Stimulated activated CD8-positive, alpha-beta memory T cell treated with anti-CD3 and anti-CD28 coated beads, Interleukin-12 subunit alpha, Interleukin-12 subunit beta, amount 100 ng/mL, for 1 hour (primary cell): ENCODE measurements at regions not wholly inside any gene's neighbourhood (a gene's known extent, or its start where the extent isn't known, plus 50 kb on each side); places are given as distances from the start of the nearest gene placed in this dataset.
A peak's percentile ranks its signal among the peaks of the same experiment; 100 is the strongest.

Experiments
- DNase-seq: peaks from one replicate; pipeline ENCODE4 v3.0.0-alpha.2; 2020; ENCODE audit warnings: low read depth

DNA sequence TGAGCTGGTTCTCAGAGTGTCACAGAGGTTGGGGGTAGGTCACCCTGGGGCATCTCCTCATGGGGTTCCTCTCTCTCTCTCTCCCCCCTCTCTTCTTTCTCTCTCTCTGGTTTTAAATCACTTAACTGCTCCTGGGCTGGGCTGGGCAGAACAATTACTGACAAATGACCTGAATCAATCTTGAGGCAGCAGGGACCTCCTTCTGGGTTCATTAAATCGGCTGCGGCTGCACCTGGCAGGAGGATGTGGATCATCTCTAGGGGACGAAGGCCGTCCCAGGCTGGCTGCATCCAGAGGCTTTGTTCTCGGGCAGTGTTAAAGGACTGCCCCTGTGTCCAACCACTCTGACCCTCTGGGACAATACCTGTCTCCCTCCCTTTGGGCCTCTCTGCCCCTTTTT, 143.1 kb downstream of the TLE3 start:
- DNase-seq, result no peak

DNA sequence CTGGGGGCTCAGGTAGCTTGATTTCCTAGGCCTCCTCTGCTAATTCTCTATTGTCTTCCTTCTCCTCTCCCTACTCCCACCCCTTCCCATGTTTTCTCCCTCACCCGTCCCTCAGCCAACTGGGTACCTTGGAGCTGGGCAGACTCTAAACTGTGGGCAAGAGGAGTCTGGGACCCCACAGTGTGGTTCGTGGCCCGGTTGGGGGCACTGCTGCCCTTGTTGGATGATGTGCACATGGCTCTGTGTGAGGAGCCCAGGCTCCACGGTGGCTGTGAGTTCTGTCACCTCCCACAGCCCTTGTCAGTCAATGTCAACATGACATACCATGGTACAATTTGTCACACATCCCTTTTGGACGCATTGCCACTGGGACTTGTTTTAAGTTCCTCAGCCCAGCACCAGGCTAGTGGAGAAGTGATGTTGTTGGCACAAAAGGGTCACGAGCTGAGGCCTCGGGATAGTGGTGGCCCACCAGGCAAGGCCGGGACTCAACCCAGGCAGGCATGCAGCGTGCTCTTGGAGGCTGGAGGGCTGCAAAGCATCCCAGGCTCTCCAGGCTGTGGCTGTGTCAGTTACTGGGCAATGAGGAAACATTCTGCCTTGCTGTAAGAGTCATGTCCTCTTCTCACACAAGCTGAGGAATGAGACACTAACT, 142.3 kb downstream of the TLE3 start:
- DNase-seq, result no peak

DNA sequence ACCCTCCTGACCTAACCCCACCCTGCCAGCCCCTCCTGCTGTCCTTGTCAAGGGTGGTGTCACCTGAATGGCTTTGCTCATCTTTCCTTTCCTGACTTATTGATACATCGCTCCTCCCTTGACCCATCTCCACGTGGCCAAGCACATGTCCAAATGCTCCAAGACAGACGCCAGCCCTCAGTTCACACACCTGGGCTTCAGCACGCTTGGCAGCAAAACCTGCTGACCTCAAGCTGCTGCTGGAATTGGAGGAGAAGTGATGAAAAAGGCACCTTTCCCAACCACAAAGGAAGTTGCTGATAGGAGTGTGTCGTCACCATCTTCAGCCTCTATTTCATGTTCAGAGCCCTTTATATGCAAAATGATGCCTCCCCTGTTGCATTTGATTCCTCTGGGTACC, 141.3 kb downstream of the TLE3 start:
- DNase-seq, result no peak

DNA sequence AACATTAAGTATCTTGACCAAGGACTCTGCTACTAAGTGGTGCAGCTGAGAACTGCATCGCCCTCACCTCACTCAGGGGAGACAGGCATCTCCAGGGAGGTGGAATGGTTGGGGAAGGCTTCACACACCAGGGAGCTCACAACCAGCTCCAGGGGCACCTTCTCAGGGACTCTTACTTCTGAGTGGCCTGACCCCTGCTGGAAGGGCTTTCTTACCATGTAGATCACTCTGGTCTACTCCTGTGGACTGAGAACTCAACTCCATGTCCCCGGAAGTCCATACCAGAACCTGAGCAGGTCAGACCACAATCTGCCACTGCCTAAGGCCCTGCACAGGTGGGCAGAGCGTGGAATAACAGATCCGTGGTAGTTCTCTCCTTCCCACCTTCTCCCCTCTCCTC, 140.5 kb downstream of the TLE3 start:
- DNase-seq, result no peak

DNA sequence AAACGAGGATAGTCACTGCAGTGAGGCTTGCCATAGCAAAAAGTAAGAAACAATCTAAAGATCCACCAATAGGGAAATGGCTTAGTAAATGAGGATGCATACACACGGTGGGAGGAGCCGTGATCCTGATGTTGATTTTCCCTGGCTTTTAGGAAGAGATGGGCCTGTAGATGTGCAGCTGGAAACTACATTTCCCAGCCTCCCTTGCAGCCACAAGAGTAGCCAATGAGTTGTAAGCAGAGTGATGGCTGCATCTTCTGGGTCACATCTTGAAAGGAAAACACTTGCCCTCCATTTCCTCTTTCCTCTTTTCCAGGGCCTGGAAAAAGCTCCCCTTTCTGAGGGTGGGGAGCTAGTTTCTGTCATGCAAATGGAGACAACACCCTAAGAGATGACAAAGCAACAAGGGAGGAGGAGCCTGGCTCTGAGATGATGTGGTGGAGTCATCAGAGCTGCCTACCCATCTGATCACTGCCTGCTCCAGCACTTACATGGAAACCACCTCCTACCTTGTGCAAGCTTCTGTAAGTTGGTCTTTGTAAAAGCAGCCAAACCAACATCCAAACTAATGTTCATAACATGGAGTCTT, 139.1 kb downstream of the TLE3 start:
- DNase-seq, result no peak

DNA sequence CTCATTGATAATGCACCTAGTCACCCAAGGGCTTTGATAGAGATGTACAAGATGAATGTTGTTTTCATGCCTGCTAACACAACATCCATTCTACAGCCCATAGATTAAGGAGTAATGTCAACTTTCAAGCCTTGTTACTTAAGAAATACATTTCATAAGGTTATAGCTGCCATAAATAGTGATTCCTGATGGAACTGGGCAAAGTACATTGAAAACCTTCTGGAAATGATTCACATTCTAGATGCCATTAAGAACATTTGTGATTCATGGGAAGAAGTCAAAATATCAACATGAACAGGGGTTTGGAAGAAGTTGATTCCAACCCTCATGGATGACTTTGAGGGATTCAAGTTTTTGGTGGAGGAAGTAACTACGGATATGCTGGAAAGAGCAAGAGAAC, 135.2 kb downstream of the TLE3 start:
- DNase-seq, result no peak

DNA sequence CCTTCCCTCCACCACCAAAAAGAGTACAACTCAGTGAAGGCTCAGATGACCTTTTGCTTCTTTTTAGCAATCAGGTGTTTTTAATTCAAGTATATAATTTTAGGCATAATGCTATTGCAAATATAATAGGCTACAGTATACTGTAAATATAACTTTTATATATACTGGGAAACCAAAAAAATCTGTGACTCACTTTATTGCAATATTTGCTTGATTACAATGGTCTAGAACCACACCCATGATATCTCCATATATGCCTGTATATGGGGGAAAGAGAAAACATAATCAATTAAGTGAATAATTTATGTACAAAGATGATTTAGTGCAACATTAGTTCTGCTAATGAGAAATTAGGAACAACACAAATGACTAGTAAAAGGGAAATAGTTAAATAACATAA, 134.3 kb downstream of the TLE3 start:
- DNase-seq, result no peak

DNA sequence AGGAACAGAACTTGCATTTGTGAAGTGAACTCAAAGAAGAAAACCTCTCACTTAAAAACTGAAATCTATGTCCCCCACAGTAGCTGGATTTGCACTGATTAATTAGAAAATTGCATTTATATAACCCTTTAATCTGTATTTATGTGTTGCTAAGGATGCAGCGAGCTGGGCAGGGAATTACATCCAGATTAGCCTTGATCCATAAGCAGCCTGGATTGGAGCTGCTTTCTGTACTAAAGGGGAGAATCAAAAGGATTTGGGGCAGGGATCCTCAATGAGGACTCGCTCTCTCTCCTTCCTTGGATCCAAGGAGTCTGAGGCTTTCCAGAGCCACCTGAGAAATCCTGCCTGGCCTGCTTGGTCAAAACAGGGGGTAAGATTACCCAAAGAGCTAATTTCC, 125.9 kb downstream of the TLE3 start:
- no peak for DNase-seq

DNA sequence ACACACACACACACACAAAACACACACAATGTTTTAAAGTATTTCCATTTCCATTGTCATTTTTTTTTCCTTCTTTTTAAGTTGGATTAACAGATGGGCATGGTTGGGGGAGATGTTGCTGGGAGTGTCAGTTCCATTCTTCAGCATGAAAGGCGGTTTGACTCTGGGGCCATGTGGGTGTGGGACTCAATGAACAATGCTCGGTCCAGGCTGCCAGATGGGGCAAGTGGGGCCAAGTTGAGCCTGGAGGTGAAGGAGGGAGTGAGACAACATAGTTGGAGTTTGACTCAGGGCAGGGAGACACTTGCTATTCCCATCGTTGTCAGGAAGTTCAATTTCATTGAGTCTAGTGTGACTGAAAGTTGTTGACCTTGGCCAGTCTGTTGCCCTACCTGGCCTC, 125.3 kb downstream of the TLE3 start:
- DNase-seq, result no peak

DNA sequence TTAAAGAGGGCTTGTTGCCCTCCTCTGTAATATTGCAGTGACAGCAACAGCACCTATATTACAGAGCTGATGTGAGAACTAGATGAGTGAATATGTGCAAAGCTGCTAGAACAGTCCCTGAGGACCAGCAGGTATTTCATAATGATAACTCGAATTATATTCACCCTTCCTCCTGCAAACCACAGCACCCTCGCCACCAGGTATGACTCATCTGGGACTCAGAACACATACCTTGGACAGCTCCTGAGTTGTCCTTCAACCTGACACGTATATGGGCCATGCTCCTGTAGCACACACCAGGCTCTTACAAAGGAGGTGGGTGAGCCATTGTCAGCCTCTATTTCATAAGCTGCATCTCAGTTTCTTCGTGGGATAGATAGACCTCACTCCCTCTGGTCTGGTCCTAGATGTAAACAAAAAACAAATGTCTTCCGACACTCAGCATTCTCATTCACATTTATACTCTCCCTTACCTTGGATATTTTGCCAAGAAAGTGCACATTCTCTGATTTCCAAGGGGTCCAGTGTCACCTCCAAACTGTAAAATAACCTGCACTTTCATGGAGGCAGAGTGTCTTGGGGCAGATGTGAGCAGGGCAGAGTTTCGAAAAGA, 124.5 kb downstream of the TLE3 start:
- DNase-seq, result no peak

DNA sequence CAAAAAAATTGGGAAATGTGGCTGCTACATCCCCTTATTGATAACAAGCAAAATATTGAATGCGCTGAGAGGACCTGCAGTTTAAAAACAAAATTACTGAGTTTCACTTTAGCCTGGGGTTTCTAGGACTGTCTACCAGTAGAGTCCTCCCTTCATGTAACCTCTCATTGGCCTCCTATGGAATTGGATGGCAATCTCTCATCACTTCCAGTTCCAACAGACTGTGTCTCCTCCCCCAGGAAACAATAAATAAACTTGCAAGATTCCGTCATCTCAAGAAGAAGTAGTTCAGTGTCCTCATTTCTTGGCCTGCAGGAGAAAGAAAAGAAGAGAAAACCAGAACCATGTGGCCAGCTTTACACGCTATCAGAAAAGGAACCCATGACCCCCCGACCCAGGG, 123.8 kb downstream of the TLE3 start:
- no peak for DNase-seq

DNA sequence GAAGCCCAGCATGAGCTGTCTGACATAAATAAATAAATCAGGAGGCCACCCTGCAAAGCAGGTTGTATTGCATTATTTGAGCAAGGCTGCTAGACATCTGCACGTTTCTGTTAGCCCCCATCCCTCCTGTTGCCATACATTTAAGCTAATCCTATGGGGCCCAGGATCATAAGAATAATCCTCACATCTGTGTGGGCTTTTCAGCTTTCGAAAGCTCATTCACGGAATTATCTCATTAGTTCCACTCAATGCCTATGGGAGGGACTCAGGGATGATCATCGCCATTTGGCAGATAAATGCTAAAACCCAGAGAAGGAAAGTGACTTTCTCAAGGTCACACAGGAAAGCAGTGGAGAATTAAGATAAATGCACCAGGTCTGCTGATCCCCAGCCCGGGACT, 123.4 kb downstream of the TLE3 start:
- DNase-seq, result no peak

DNA sequence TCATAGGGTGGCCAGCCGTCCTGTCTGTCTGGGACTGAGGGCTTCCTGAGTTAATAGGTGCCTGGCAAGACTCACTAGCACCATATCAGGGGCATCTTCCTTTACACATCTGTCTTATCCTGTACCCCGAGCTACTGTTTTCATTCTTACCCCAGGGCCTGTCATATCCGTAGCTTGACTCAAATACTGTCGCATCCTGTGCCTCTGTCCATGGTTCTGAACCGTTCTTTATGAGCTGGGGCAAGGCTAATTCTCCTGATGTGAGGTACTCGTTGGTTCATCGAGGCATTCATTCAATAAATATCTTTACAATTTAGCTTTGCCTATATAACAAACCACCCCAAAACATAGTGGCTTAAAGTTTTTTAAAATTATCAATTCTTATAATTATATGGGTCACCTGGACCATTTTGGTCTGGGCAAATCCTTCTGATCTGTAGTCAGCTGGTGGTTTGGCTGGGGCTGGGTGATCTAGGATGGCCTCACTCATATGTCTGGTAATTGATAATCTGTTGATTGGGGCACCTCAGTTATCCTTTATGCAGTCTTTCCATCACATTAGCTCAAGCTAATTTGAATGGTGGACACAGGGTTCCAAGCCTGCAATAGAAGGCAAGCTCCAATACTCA, 121.2 kb downstream of the TLE3 start:
- DNase-seq, result peak; percentile 25

DNA sequence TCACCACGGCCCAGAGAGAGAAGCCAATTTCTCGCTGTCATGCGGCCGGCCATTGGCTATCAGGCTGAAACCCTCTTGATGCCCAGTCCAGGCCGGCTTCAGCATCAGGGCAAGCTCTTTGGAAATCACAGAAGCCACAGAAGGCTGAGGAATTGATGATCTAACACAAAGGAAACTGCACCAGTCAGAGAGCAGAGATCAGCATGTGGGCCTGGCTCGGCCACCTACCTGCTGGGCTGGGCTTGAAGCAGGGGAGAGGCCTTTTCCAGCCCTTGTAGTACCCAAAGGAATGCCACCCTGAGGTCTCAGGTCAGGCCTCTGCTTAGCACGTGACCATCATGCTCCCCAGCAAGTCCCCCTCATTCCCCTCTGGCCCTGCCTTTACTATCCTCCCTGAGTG, 119.1 kb downstream of the TLE3 start:
- no peak for DNase-seq

DNA sequence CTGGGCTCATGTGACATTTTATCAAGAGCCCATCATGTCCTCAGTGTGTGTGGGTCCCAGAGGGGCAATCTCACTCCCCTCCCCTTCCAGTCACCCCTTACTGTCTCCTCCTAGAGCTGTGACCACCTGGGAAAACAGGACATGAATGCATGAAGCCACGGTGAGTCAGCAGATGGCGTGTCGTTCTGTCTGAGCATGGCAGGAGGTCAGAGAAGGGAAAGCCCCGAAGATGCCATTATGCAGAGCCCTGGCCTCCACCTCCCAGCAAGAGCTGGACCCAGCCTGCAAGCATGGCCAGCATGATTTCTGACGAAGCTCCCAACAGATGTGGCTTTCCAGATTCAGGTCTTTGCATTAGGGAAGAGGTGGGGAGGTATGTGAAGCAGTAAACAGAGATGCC, 118.5 kb downstream of the TLE3 start:
- no peak for DNase-seq

DNA sequence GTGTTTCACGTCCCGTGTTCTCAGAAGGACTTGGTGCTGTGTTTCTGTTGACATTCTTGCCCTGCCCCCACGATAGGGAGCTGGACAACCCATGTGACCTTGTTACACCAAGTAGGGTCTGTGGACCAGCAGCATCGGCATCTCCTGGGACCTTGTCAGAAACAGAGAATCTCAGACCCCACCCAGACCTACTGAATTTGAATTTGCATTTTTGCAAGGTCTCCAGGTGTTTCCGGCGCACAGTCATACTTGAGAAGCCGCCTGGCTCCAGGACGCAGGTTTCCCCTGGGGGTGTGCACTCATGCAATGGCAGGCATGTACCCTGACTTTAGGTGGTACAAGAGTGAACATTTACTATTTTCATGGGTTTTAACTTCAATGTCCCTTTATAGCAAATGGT, 117.9 kb downstream of the TLE3 start:
- no peak for DNase-seq

DNA sequence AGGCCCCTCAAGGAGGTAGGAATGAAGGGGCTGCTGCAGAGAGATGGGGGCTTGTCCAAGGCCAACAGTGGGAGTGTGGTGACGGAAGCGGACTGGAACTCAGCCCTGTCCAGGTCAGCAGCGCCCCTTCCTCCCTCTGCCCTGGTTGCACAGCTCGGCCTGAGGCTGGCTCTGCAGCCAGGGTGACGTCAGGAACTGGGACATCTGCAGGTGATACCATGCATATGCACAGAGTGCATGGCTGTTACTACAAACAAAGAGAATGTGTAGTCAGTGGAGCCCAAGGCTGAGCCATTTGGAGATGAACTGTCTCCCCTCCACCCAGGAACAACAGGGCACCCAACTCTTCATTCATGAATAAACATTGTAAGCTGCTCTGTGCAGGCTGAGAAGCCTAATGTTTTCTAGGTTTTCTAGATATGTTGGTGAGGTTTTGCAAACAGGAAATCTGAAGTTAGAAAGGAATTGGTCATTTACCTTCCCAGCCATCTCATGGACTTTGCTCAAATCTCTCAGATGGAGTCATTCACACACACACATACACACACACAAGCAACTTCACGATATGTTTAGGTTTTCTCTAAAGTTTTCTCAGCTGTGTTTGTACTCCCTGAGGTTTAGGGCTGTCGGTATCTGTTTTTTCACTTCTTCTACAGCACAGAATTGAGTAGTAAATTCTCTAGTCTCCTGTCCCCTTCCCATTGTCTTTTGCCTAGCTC, 117.2 kb downstream of the TLE3 start:
- no peak for DNase-seq

DNA sequence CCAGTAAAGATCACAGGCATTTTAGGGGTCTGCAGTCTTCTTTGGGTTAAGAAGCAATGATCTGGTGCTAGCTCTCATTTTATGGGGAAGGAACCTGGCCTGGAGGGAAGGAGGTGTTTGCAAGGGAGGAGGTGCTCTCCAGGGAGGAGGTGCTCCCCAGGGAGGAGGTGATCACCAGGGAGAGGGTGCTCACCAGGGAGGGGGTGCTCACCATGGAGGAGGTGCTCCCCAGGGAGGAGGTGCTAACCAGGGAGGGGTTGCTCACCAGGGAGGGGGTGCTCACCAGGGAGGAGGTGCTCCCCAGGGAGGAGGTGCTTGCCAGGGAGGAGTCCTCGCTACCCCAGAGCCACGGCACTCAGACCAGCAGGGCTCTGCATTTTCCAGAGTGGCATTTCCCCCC, 115.7 kb downstream of the TLE3 start:
- no peak for DNase-seq

DNA sequence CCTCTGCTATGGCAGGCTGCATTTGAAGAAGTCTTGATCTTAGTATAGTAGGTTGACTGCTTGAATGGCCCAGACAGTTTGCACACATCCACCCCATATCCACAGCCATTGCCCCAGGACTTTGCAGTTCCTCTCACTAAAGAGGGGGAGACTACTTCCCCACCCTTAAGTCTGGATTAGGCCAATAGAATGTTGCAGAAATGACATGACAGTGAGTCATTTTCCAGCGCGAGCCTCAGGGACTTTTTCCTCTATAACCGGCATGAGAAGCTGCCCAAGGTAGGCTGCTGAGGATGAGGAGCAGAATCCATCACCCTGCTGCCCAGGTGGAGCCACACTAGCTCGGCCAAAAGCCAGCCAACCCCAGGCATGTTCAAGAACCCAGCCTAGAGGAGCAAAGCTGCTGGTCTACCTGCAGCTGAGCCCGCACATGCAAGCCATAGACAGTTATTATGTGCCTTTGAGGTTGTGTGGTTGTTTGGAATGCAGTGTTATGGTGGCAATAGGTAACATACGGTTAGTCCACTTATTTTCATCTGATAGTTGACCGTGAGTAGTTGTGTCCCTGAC, 113.9 kb downstream of the TLE3 start:
- no peak for DNase-seq

DNA sequence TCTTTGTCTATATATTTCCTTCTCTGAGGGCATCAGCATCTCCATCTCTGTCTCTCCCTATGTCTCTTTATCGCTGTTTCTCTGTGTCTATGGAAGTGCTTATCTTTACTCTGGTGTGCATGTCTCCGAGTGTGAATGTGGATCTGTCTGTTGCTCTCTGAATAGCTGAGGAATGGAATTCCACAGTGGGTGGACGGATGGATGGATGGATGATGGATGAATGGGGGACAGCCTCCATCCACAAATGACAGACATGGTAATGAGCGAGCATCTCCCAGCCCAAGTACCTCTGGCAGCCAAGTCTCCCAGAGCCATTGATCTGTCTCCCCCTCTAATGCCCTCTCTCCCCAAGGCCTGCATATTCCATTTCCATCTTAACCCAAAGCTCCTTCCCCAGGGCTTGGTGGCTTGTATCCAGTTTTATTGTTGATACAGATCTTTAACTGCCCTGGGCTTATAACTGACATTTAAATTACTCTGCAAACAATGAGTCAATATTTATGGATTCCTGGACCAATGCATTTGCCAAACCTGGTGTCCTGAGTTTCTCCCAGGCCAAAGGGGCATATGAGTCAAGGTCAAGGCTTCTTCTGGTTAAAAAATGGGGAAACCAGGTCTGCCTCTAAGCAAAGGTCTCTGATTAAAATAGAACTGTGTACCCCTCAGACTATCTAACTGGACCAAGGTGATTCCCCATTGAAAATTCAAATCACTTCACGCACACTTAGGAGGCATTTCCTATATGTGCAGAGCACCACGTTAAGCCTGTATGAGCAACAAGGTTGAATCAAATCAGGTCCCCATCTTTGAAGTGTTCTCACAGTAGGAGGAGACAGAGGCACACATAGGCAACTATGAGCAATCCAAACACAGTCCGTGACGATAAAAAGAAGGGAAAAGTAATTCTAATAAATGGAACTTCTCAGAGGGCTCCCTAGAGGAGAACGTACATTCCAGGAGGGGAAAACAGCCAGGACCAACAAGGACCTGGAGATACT, 109.9 kb downstream of the TLE3 start:
- no peak for DNase-seq

DNA sequence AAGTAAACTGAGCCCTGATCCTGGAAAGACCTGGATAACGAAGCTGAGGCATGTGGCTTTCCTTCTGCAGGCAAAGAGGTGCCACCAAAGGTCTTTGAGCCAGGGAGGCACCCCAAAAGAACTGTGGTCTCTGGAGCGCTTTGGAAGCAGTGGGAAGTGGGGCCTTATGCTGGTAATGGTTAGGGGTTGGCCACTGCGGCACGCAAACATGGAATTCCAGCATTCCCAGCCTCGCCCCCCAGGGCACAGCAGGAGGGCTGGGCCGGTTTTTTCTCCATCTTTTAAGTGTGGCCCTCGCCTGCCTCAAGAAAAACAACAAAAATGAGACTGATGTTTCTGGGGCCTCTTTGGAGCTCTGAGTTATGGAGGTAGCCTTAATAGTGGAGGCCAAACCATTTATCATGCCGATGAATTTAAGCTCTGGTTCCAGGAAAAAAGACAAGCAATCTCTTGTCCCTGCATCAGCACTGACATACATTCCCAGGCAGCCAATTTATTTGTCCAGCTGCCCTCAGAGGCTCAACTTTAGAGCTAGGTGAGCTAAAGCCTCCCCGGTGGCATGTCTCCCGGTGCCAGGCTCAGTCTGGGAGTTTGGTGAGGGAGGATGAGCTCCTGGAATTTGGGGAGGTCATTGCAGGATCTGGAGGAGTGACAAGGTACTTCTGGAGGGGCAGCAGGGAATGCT, 109.0 kb downstream of the TLE3 start:
- DNase-seq, result no peak
